RCC 7860 (cell line): ENCODE measurements at regions not wholly inside any gene's neighbourhood (a gene's known extent, or its start where the extent isn't known, plus 50 kb on each side); places are given as distances from the start of the nearest gene placed in this dataset.
"Not testable (repeated sequence)": the region's sequence is repeated elsewhere in the genome, so short reads cannot be mapped to it uniquely, and the experiment has no call there.

ENCODE experiments used
- DNase-seq: peaks from one replicate; pipeline ENCODE4 v3.0.0-alpha.2; 2015; ENCODE audit warnings: low spot score
- FAIRE-seq: peaks from 2 replicates; lab custom pipeline; 2012; peaks lifted over from hg19 to GRCh38; lab: Jason Lieb, UNC

DNA sequence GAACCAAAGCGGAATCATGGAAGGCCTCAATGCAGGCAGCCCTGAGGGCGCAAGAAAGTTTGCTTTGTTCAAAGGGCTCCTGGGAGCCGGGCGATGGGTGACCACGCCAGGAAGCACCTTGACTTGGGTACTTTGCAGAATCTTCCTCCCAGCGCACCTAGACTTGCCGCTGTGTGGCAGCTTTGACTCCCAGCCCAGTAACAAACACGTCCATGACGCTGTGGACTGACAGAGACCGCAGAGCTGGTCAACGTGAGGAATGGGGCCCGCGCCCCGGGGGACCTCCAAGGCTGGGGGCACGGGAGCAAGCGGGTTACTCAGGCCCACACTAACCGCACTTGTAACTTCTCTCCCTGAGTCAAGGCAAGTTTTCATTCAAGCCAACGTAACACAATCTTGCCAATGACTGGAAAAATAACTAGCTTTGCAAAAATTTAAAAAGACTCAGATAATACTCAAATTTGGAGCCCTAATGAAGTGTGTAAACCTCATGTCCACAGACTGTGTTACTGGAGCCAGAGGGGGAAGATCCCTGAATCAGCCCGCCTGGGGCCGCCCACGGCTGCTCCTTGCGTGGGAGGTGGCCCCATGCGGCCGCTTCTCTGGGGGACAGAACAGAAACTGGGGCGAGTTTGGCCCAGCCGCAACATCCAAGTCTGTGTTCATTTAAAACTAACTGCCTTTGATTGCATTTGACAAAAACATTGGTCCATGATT is 130.8 kb downstream of the DNAJB6 start:
- no peak for FAIRE-seq

DNA sequence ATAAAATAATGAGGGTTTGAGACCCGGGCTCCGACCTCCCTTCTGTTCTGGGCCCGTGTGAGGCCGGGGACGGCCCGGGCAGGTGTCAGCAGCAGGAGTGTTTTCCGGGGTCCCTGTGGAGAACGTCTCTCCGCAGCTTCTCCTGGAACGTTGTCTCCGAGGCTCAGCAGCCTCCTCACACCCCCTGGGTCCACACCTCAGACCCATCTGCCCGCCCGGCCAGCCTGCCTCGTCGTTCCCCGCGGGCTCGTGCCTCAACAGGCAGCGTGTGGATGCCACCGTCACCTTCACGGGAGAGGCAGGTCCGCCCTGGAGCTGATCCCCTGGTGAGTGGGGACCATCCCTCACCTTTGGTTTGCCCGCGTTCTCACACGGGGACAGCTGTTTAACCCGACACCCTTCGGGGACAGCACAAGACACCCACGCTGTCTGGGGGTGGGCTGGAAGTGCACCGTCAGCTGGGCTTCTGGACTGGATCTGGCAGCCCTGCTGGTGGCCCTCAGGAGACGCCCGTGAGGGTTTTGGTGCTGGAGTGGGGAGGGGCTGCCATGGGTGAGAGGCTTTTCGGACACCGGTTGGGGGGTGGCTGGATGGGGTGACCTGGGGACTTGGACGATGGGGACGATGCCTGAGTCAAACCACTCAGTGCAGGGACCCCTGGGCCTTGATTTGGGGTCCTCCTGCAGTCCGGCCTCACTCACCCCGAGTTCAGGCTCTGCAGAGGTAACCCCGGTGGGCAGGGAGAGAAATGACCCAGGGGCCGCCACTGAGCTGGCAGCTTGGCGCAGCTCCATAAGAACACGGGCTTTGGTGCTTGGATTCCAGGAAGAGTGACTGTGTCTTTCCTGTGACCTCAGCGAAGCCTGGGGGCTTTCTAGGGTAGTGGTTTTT is 131.7 kb downstream of the DNAJB6 start:
- FAIRE-seq = no peak
- no peak for DNase-seq

More for the DNA sequence above, 130.8 kb downstream of the DNAJB6 start:
- DNase-seq = no peak

DNA sequence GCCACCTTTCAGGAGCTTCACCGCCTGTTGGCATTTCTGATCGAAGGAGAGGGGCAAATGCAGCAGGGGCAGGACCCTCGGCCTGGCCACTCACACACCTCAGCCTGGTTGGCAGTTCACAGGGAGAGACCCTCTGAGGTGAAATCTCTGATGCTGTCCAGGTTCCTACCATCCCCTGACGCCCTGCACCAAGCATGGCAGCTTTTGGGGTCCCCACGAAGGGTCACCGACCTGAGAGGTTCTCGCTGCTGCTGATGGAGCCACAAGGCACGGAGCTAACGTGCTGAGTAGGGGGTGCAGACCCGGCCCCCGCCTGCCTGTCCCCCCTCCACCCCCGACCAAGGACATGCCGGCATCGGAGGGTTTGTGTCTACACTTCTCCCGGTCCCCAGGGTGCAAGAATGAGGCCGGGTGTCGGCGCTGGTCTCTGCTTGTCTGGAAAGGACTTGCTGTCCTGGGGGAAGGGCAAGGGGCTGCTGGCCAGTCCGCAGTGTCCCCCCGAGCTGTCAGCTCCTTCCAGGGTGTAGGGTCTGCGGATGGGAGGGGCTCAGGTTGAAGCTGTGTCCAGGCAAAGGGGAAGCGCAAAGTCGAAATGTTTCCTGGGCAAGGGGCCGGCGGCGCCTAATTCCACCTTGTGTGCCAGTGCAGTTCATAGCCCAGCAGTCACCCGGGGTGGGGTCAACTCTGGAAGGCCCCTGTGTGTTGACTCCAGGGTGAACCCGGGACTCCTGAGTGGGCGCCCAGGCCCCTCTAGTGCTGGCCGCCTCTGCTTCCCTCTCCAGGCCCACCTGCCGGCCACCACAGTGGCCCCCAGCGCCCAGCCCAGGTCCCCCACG is 132.6 kb downstream of the DNAJB6 start:
- no peak for DNase-seq
- FAIRE-seq = no peak

DNA sequence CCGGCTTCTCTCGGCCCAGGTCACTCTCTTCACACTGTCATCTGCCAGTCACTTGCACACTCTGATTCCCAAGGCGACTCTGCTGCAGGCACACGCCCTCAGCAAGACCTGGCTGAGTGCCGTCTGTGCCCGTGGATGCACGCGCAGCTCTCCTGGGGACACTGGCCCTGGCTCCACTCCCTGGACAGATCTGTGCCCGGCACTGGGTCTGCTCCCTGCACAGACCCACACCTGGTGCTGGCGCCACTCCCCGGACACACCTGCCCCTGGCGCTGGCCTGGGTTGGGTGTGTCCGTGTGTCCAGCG is 133.2 kb downstream of the DNAJB6 start:
- FAIRE-seq = no peak
- no peak for DNase-seq

DNA sequence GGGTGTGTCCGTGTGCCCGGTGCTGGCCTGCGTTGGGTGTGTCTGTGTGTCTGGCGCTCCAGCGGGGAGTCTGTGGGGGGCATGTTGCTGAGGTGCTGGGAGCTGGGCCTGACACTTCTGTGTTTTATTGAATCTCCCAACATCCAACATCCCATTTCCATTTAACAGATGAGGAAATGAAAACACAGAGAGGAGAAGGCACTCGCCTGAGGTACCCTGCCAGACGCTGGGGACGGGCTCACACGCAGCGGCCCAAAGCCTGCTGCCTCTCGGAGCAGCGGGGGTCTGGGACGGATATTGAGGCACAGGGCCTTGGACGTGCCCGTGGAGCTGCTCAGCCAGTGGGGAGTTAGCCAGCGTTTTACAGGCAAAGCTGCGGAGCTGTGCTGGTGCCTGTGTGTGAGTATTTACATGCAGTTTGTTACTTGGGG is 133.9 kb downstream of the DNAJB6 start:
- no peak for DNase-seq
- no peak for FAIRE-seq

DNA sequence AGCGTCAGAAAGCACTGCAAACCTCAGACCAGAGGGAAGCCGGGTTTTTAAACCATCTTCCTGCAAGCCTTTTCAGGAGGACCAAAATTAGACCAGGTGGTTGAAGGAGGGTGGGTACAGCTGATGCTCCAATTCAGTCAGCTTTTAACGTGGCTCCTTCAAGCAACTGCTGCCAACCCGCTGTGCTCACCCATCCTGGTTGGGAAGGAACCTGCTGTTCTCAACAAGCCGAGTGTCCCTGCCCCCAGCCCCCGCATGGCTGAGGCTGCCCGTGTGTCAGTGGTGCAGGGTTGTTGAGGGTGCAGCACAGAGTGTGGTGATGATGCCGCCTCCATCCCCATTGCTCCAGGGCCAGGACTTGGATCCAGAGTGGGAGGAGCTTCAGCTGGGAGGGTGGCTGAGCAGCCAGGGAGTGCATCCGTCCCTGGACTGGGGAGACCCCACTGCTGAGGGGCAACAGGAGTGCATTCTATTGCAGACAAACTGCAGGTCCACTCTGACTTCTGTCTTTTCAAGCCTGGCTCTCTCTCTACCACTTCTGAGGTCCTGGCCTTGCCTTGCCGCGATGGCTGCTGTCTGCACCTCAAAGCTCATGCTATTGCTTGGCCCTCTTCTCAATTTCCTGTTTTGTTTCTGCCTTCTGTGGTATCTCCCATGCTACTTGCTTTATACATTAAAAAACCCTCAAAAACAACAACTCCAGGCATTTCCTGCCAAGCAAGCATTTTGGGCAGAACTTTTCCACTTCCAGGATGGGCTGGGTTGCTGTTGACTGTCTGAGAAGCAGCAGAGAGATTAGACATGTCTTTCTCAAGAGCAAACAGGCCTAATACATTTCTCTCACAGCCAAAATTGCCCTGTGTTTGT is 134.7 kb downstream of the DNAJB6 start:
- no peak for DNase-seq
- FAIRE-seq = no peak

DNA sequence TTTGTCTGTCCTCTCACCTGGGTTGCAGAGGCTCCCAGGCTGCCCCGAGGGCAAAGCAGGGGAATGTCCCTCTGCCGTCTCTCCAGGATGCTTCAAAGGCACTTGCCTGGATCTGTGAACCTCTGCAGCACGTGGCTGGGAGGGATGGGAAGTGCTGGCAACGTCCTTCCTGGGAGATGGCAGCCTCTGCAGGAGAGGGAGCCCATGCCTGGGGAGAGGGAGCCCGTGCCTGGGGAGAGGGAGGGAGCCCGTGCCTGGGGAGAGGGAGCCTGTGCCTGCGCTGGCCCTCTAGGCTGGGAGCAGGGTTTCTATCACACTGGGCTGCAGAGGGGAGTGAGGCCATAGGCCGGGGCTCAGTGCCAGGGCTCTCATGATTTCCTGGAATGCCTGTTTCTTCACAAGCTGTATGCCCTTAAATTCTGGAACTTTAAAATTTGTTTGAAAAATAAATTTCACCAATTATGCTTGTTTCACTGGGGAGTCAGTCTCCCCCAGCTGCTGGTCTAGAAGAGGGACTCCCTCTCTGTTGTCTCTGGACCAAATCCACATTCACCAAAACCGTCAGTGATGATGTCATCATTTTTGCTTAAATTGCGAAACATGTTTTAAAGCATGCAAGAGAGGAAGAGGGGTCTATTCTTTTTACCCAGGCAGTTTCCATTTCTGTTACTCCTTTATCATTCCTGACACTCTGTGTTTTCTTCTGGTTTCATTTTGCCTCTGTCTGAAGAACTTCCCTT is 135.7 kb downstream of the DNAJB6 start:
- DNase-seq (no peak), FAIRE-seq (no peak)

DNA sequence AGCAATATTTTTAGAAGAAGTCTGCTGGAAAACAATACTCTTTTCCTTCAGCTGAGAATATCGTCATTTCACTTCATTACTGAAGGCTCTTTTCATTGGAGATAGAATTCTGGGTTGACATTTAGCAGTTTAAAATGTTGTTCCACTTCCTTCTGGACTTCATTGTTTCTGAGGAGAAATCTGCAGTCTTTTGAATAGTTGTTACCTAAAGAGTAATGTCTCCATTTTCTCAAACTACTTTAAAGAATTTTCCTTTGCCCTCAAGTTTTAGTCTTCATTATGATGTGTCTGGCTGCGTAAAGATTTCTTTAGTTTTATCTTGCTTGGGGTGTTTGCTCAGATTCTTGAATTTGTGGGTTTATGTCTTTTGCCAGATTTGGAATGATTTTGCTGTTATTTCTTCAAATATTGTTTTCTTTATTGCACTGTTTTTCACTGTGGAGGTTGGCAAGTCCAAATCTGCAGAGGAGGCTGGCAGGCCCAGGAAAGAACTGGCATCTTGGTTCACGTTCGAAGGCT is 136.3 kb downstream of the DNAJB6 start:
- FAIRE-seq (no peak), DNase-seq (no peak)

DNA sequence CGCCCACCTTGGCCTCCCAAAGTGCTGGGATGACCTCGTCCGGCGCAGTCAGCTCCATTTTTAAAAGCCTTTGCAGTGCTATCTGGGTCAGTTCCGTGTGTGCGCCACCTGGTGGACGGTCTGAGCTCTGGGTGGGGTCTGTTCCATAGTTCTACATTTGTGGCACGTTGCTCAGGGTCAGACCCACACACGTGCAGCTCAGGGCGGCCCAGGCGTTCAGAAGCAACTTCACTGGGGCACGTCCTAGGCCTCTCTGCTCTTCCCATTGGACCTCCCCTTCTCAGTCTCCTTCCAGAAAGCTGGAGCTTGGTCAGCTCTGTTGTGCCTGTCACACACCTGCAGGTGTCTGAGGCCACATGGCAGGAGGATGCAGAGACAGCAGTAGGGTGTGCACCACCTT is 137.9 kb downstream of the DNAJB6 start:
- peak; percentile 28 for DNase-seq
- FAIRE-seq = no peak

DNA sequence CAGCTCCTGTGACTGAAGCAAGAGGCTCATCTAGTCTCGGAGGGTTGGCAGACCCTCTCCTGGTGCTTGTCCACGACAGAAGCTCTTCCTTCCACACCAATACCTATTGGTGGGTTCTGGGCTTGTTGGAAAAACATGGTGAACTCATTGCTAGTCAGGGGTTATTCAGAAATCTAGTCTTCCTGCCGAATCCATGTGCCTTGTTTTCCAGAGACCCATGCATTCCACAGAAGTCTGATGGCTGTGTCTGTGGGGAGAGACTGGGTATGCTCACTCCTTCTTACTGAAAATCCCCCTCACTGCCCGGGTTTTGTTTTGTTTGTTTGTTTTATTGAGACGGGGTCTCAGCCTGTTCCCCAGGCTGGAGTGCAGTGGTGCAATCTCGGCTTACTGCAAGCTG is 138.3 kb downstream of the DNAJB6 start:
- DNase-seq = no peak
- no peak for FAIRE-seq

DNA sequence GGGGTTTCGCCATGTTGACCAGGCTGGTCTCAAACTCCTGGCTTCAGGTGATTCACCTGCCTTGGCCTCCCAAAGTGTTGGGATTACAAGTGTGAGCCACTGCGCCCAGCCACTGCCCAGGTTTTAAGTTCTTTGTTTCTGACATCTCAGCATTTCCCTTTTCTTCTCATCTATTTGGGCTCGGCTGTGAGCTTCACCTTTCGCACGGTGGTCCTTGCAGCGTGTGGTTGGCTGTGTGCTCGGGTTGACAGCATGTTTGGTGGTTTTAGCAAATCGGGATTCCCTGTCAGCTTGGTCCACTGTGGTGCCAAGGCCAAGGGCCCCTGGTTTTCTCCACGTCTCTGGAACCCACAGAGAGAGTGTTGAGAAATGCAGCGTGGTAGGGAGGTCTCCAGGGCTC is 138.8 kb downstream of the DNAJB6 start:
- DNase-seq (no peak), FAIRE-seq (no peak)

DNA sequence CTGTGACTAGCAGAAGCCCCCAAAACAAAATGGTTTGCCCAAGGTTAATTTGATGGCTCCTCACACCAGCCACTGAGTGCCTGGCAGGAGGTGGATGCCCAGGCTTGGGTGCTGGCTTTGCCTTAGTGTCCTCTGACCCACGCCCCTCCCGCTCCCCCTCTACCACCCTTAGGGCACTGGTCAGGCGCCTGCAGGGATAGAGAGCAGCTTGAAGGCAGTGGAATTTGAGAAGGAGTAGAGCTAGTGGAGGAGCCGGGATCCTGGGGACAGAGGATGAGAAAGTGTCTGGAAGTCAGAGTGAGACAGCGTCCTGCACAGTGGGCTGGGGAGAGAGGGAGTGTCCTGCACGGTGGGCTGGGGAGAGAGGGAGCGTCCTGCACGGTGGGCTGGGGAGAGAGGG is 139.4 kb downstream of the DNAJB6 start:
- DNase-seq (no peak), FAIRE-seq (no peak)

DNA sequence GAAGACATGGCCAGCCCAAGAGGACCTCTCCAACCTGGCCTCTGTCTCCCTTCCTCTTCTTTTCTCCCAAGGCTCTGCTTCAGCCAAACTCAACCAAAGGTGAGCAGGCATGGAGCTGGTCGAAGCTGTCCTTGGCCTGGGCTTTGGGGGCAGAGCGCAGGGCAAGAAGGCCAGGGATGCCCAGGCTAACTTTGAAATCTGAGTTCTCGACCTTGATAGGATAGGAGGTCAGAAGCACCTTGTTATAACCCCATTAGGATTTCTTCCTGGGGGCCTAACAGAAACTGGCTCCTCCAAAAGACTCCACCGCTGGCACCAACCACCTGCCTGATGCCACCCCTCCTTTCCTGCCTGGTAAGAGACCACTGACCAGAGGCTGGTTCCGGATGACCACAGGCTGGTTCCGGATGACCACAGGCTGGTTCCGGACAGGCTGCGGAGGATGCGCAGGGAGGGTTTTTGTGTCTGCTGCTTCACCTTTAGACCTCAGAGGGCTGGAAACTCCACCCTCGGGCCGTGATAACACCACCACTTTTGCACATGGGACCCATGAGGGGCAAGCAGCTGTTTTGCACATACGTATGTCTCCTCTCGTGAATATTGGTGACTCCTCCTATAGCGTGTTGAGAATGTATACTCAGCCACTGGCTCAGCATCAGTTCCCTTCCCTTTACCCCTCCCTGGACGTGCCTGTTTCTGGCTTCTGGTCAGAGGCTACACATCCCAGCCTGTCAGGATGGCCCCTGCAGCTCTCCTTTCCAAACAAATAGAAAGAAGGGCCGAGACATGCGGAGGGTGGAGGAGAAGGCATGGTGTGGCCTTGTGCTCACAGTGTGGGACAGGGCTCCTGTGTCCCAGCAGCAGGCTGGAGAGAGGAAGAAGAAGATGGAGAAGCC is 140.1 kb downstream of the DNAJB6 start:
- DNase-seq (no peak), FAIRE-seq (no peak)

DNA sequence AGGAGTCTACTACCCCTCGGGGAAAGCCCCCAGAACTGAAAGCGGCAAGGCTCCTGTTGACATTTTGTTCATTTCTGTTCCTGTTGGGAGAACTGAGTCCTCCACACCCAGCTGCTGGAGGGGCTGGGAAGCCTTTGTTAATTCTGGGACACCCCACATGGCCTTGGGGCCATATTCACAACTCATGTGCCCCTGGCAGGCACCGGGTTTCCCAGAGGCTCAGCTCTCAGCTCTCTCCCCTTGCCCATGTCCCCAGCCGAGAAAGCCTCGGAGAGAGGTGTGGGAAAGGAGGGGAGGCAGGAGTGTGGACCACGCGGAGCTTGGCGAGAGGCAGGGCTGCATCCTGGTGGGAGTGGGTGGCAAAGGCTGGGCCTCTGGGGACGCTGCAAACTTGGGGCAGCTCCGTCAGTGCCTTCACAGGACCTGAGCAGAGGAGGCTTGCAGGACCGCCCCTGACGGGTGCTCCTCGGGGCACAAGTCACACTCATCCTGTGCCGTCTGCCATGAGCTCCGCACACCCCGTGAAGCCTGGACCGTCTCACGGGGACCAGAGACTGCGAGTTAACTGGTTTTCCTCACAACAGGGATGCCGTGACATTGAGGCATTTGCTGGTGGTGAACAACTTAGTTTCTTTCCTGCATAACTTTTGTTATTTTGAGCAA is 140.9 kb downstream of the DNAJB6 start:
- FAIRE-seq = no peak
- DNase-seq = no peak

DNA sequence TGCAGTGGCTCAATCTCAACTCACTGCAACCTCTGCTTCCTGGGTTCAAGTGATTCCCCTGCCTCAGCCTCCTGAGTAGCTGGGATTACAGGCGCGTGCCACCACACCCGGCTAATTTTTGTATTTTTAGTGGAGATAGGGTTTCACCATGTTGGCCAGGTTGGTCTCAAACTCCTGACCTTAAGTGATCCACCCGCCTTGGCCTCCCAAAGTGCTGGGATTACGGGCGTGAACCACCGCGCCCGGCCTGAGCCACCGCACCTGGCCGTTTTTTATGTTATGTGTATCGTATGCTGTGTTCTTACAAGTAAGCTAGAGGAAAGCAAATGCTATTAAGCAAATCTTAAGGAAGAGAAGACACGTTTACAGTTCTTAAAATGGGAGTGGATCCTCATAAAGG is 141.8 kb downstream of the DNAJB6 start:
- not testable (repeated sequence) for FAIRE-seq, DNase-seq

DNA sequence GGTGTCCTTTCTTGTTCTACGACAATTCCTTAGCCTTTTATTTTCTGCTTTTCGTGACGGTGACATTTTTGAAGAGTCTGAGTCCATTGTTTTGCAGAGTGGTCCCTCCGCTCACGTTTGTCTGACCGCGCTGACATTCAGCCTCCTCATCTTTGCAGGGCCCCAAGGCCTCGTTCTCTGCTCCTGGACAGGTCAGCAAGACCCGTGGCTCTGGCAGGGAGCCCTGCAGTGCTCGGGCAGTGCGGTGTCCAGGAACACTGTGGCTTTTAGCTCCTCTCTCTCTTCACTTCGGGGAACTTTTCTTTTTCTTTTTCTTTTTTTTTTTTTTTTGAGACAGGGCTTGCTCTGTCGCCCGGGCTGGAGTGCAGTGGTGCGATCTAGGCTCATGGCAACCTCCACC is 142.5 kb downstream of the DNAJB6 start:
- FAIRE-seq (no peak), DNase-seq (no peak)

DNA sequence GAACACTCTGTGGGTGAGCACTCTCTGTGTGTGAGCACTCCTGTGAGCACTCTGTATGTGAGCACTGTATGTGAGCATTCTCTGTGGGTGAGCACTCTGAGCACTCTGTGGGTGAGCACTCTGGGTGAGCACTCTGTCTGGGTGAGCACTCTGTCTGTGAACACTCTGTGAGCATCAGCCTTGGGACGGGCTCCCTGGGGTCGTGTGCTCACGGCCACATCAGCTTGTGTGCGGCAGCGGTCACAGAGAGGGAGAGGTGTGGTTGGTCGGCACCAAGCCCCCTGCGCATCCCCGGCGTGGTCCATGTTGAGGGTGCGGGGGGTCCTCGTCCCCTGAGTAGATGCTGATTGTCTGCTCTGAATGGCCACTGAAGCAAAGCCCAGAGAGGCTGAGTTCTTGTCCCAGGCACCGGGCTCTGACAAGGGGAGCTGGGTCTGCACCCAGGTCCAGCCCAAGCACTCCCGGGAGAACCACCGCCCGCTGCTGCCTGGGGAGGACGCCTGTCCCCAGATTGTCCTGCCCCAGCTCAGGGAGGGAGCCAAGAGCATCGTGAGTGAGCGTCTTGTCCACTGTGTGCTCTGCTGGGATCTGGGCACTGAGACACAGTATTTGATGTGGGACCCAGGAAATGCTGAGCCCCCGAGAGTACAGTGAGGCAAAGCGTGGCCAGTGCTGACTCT is 143.7 kb downstream of the DNAJB6 start:
- FAIRE-seq = no peak
- no peak for DNase-seq

DNA sequence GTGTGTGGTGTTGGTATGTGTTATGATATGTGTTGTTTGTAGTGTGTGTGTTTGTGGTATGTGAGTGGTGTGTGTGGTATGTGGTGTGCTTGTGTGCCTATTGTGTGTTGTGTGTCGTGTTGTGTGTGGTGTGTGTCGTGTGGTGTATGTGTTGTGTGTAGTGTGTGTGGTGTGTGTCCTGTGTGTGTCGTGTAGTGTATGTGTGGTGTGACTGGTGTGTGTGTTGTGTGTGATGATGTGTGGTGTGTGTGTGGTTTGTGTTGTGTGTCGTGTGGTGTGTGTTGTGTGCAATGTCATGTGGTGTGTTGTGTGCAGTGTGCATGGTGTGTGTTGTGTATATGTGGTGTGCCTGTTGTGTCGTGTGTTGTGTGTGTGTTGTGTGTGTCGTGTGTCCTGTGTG is 144.6 kb downstream of the DNAJB6 start:
- DNase-seq (no peak), FAIRE-seq (no peak)
